Endothelial cell of umbilical vein (primary cell): ENCODE measurements at regions not wholly inside any gene's neighbourhood (a gene's known extent, or its start where the extent isn't known, plus 50 kb on each side); places are given as distances from the start of the nearest gene placed in this dataset.

Experiments used
- CTCF ChIP-seq, 2 donors: IDR thresholded peaks; 1 replicate in 1 of 2; 2 replicates in 1 of 2; pipeline ENCODE4 v1.5.1; 2011; ENCODE audit warnings: low read length in 2 of 2, mild to moderate bottlenecking in 2 of 2, moderate library complexity in 2 of 2, control low read depth in 1 of 2, inconsistent platforms in 1 of 2, low read depth in 1 of 2; ENCODE audit not compliant: insufficient read depth in 1 of 2; ENCODE audit errors: extremely low read depth in 1 of 2
- GATA2 ChIP-seq: IDR thresholded peaks from 2 replicates; pipeline ENCODE4 v1.7.0; 2011; ENCODE audit warnings: low read depth, mild to moderate bottlenecking, moderate library complexity, mixed read lengths, low read length; ENCODE audit not compliant: insufficient read length, insufficient read depth
- JUN ChIP-seq: IDR thresholded peaks from 2 replicates; pipeline ENCODE4 v1.6.1; 2011; ENCODE audit warnings: borderline replicate concordance, low read depth; ENCODE audit not compliant: insufficient read length, insufficient read depth
- POLR2A ChIP-seq: IDR thresholded peaks from 2 replicates; pipeline ENCODE4 v1.6.1; 2012; ENCODE audit warnings: low read depth, mild to moderate bottlenecking, control low read depth, low read length

- TF ChIP-seq JUN (no peak), CTCF (IDR thresholded peaks at IDR 0.05; ENCODE audit: extremely low read depth in 1 of 2, insufficient read depth in 1 of 2, low read depth in 1 of 2, low read length in 2 of 2) (no peak), GATA2 (no peak), POLR2A (no peak)
Observed at GRCh38 chr6:137660296-137660731, 166.1 kb upstream of the OLIG3 start.
